ENCODE measurements at regions not wholly inside any gene's neighbourhood (a gene's known extent, or its start where the extent isn't known, plus 50 kb on each side); places are given as distances from the start of the nearest gene placed in this dataset.

- H4K20me1 ChIP-seq (ENCODE audit: insufficient read depth): no peaks in the 10 kb centered on the region
- TF ChIP-seq SIN3A (IDR thresholded peaks at IDR 0.05; ENCODE audit: low read depth) (no peak), SRF (IDR thresholded peaks at IDR 0.05; ENCODE audit: low read depth) (no peak), SP1 (IDR thresholded peaks at IDR 0.05; ENCODE audit: low read depth) (no peak), ZNF274 (IDR thresholded peaks at IDR 0.05; ENCODE audit: low read depth, low read length) (no peak), CEBPB (IDR thresholded peaks at IDR 0.05; ENCODE audit: low read depth) (no peak), POLR2A (IDR thresholded peaks at IDR 0.05; ENCODE audit: borderline replicate concordance, extremely low read depth, insufficient read depth, insufficient read length) (no peak), TCF7L2 (IDR thresholded peaks at IDR 0.05; ENCODE audit: borderline replicate concordance, extremely low read depth, insufficient read depth, insufficient read length) (no peak), MAX (IDR thresholded peaks at IDR 0.05) (no peak), YY1 (IDR thresholded peaks at IDR 0.05; ENCODE audit: extremely low read depth, insufficient replicate concordance, low read depth, low read length) (no peak), ELF1 (IDR thresholded peaks at IDR 0.05; ENCODE audit: borderline replicate concordance, low read depth) (no peak), RAD21 (IDR thresholded peaks at IDR 0.05; ENCODE audit: low read depth) (no peak), POLR2AphosphoS5 (IDR thresholded peaks at IDR 0.05; ENCODE audit: low read depth, low read length) (no peak)
- TF ChIP-seq, protein P1, sequence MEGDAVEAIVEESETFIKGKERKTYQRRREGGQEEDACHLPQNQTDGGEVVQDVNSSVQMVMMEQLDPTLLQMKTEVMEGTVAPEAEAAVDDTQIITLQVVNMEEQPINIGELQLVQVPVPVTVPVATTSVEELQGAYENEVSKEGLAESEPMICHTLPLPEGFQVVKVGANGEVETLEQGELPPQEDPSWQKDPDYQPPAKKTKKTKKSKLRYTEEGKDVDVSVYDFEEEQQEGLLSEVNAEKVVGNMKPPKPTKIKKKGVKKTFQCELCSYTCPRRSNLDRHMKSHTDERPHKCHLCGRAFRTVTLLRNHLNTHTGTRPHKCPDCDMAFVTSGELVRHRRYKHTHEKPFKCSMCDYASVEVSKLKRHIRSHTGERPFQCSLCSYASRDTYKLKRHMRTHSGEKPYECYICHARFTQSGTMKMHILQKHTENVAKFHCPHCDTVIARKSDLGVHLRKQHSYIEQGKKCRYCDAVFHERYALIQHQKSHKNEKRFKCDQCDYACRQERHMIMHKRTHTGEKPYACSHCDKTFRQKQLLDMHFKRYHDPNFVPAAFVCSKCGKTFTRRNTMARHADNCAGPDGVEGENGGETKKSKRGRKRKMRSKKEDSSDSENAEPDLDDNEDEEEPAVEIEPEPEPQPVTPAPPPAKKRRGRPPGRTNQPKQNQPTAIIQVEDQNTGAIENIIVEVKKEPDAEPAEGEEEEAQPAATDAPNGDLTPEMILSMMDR (IDR thresholded peaks at IDR 0.05 in 2 of 3, conservative IDR thresholded peaks at IDR 0.05 in 1 of 3; ENCODE audit: borderline replicate concordance in 1 of 3, insufficient read depth in 1 of 3, low read depth in 2 of 3, low read length in 2 of 3): no peak
- TF ChIP-seq, protein P2, sequence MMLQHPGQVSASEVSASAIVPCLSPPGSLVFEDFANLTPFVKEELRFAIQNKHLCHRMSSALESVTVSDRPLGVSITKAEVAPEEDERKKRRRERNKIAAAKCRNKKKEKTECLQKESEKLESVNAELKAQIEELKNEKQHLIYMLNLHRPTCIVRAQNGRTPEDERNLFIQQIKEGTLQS (IDR thresholded peaks at IDR 0.05): no peak
- no TSS peak for BruUV-seq (replicated peaks)
- ChIA-PET CTCF (no interaction called here), POLR2A (no interaction called here), RAD21 (ENCODE audit: low non-redundant PET in 1 of 2, low total read pairs in 2 of 2, uncharacterized antibody in 2 of 2, unreplicated experiment in 2 of 2) (no interaction called here)
- no peak for DNase-seq (ENCODE audit: low read depth, low spot score)
- H3K27ac ChIP-seq (ENCODE audit: low read depth, low read length): no peak overlapping the region
- no peaks in the 10 kb centered on the region for H3K4me1 ChIP-seq (ENCODE audit: control insufficient read depth in 1 of 2, insufficient read depth in 2 of 2, low read length in 2 of 2)
- no peak for ATAC-seq
- no peak overlapping the region for H2AFZ ChIP-seq (ENCODE audit: low read depth, low read length, poor library complexity, severe bottlenecking)
- intact Hi-C loops (cut with micrococcal nuclease): no loop called here
- no peak overlapping the region for H3K4me2 ChIP-seq (ENCODE audit: low read length)
- H3K9ac ChIP-seq (ENCODE audit: low read length): no peak overlapping the region
- no peaks in the 10 kb centered on the region for H3K27me3 ChIP-seq (ENCODE audit: insufficient read depth, low read length)
- no peak overlapping the region for H3K4me3 ChIP-seq (replicated peaks in 1 of 2; ENCODE audit: low read depth in 1 of 2, low read length in 2 of 2)
- H3K9me3 ChIP-seq (ENCODE audit: control insufficient read depth in 1 of 2, insufficient read depth in 1 of 2, low read depth in 1 of 2, low read length in 2 of 2): no peaks in the 10 kb centered on the region
- no peaks in the 10 kb centered on the region for H3K79me2 ChIP-seq (ENCODE audit: insufficient read depth, low read length)
- no peaks in the 10 kb centered on the region for H3K36me3 ChIP-seq (ENCODE audit: control insufficient read depth in 1 of 2, insufficient read depth in 2 of 2, low read length in 2 of 2)
- H3K9me2 ChIP-seq (ENCODE audit: insufficient read depth): no peaks in the 10 kb centered on the region
These were observed 420.6 kb upstream of the SLC30A5 start for GRCh38 chr5:68673106-68673822.

Data from HCT116 (cell line).